Body of pancreas (tissue), 4 donors: ENCODE measurements at regions not wholly inside any gene's neighbourhood (a gene's known extent, or its start where the extent isn't known, plus 50 kb on each side); places are given as distances from the start of the nearest gene placed in this dataset.

Experiments used
- POLR2A ChIP-seq, 3 donors: fragments of 450-650 bp; IDR thresholded peaks; one replicate each; pipeline ENCODE4 v1.6.1; 2016; ENCODE audit warnings: antibody characterized with exemption in 3 of 3, mild to moderate bottlenecking in 2 of 3
- TF ChIP-seq, protein P1 (sequence below), 7 experiments: fragments of 450-650 bp in 4 of 7; fragments of 200-600 bp in 3 of 7; sonication (generic) in 3 of 7; IDR thresholded peaks; one replicate each; pipeline ENCODE4 v1.5.1; 2016 to 2019; ENCODE audit warnings: antibody characterized with exemption in 7 of 7

DNA sequence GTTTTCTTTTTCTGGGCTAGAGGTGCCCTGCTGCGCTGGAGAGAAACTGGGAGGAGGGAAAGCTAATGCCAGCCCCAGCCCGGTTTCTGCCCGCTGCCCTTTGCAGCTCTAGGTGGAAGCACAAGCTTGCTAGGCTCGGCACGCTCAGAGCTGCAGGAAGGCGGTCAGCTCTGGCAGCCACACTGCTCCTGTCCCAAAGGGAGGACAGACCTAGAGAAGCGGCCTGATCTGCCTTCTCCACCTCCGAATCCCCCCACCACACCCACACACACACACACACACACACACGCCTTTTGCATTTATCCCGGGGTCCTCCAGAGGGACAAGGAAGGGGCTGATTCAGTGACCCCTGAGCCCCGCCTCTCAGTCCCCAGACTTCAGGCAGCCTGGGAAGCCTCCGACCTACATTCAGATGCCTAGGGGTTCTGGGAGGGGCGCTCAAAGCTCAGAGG, 418.1 kb downstream of the SOX9 start:
- no peak for TF ChIP-seq POLR2A (IDR thresholded peaks at IDR 0.05)
- TF ChIP-seq, protein P1, sequence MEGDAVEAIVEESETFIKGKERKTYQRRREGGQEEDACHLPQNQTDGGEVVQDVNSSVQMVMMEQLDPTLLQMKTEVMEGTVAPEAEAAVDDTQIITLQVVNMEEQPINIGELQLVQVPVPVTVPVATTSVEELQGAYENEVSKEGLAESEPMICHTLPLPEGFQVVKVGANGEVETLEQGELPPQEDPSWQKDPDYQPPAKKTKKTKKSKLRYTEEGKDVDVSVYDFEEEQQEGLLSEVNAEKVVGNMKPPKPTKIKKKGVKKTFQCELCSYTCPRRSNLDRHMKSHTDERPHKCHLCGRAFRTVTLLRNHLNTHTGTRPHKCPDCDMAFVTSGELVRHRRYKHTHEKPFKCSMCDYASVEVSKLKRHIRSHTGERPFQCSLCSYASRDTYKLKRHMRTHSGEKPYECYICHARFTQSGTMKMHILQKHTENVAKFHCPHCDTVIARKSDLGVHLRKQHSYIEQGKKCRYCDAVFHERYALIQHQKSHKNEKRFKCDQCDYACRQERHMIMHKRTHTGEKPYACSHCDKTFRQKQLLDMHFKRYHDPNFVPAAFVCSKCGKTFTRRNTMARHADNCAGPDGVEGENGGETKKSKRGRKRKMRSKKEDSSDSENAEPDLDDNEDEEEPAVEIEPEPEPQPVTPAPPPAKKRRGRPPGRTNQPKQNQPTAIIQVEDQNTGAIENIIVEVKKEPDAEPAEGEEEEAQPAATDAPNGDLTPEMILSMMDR (IDR thresholded peaks at IDR 0.05), result no peak
